ENCODE measurements at regions not wholly inside any gene's neighbourhood (a gene's known extent, or its start where the extent isn't known, plus 50 kb on each side); places are given as distances from the start of the nearest gene placed in this dataset.
"Not testable (repeated sequence)": the region's sequence is repeated elsewhere in the genome, so short reads cannot be mapped to it uniquely, and the experiment has no call there.

DNA sequence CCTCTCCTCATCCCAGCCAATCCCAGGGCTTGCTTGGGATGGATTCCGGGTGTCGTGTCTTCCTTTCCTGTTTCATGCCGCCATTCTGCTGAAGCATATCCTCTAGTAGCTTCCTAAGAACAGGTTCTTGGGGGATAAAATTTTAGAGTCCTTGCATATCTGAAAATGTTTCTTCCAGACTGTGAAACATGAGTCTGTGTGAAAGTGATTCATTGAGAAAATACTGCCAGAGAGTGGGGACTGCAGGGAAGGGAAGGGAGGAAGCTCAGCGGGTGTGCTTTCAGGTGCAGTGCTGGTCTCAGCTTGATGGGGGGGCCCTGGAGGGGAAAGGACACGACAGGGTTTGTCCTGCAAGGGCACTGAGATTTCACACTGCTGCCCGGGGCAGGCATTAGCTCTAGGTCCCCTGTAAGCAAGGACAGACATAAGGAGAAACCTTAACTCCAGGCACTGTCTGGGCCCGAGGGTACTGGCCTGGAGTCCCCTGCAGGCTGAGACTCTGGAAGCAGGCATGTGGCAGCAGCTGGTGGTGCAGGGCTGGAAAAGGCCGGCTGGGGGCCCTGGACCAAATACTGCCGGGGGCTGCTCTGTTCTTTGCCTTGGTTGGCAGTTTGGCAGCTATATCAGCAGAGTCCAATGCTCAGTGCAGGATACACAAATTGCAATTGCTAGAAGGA is 97.6 kb upstream of the HS6ST1 start:
- Histone ChIP-seq H3K79me2 (ENCODE audit: control insufficient read depth, insufficient read depth, low read length) (no peaks in the 10 kb centered on the region), H3K4me2 (ENCODE audit: control insufficient read depth, extremely low read depth, insufficient read depth, low read depth, low read length) (no peak overlapping the region), H4K20me1 (ENCODE audit: control insufficient read depth, extremely low read depth, insufficient read depth, low read length) (no peaks in the 10 kb centered on the region), H3K4me3 (ENCODE audit: control insufficient read depth in 2 of 3, extremely low read depth in 1 of 3, insufficient read depth in 2 of 3, low read depth in 1 of 3, low read length in 3 of 3) (no peak overlapping the region), H3K4me1 (ENCODE audit: control insufficient read depth, extremely low read depth, insufficient read depth, low read length) (no peaks in the 10 kb centered on the region), H3K27ac (ENCODE audit: control insufficient read depth, insufficient read depth, low read length) (no peak overlapping the region), H2AFZ (ENCODE audit: control insufficient read depth, low read length) (no peak overlapping the region), H3K27me3 (ENCODE audit: control insufficient read depth, extremely low read depth, insufficient read depth, low read length) (no peaks in the 10 kb centered on the region), H3K9me3 (ENCODE audit: control insufficient read depth, low read depth, low read length) (no peaks in the 10 kb centered on the region), H3K36me3 (ENCODE audit: control insufficient read depth in 2 of 2, extremely low read depth in 1 of 2, insufficient read depth in 2 of 2, low read length in 2 of 2) (no peaks in the 10 kb centered on the region), H3K9me1 (ENCODE audit: control insufficient read depth, extremely low read depth, insufficient read depth, low read length) (no peaks in the 10 kb centered on the region), H3K9ac (ENCODE audit: control insufficient read depth, extremely low read depth, insufficient read depth, low read length) (no peak overlapping the region)
- DNase-seq (ENCODE audit: low read depth, low spot score) (no peak), FAIRE-seq (no peak)
- dilution Hi-C loops (cut with MboI; ENCODE audit: extremely low pct_ligation_motif_present, low sequenced_read_pairs), result no loop called here
- TF ChIP-seq EZH2 (IDR thresholded peaks at IDR 0.05; ENCODE audit: low read length), result no peak
- TF ChIP-seq, protein P1, sequence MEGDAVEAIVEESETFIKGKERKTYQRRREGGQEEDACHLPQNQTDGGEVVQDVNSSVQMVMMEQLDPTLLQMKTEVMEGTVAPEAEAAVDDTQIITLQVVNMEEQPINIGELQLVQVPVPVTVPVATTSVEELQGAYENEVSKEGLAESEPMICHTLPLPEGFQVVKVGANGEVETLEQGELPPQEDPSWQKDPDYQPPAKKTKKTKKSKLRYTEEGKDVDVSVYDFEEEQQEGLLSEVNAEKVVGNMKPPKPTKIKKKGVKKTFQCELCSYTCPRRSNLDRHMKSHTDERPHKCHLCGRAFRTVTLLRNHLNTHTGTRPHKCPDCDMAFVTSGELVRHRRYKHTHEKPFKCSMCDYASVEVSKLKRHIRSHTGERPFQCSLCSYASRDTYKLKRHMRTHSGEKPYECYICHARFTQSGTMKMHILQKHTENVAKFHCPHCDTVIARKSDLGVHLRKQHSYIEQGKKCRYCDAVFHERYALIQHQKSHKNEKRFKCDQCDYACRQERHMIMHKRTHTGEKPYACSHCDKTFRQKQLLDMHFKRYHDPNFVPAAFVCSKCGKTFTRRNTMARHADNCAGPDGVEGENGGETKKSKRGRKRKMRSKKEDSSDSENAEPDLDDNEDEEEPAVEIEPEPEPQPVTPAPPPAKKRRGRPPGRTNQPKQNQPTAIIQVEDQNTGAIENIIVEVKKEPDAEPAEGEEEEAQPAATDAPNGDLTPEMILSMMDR (optimal IDR thresholded peaks at IDR 0.05 in 1 of 3, IDR thresholded peaks at IDR 0.05 in 1 of 3, conservative IDR thresholded peaks at IDR 0.05 in 1 of 3; ENCODE audit: extremely low read depth in 1 of 3, insufficient read depth in 2 of 3, low read length in 3 of 3), result no peak

DNA sequence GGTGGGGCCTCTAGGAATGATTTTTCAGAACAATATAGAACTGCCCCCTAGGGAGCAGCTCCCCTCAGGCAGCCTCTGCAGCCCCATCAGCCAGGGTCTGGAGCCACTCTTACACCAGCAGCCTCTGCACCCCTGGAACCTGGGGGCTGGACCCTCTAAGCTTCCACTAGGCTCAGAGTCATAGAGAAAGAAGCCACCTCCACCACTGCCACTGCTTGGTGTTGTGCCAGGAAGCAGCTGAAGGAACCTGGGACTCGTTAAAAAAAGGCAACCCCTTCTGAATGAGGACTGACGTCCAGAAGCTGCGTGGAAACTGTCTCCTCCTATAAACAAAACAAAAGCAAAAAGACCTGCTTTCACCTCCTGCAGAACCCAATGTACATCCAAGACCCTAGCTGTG is 98.1 kb upstream of the HS6ST1 start:
- H3K4me1 ChIP-seq (ENCODE audit: control insufficient read depth, extremely low read depth, insufficient read depth, low read length), result no peaks in the 10 kb centered on the region
- H3K79me2 ChIP-seq (ENCODE audit: control insufficient read depth, insufficient read depth, low read length), result no peaks in the 10 kb centered on the region
- H3K4me3 ChIP-seq (ENCODE audit: control insufficient read depth in 2 of 3, extremely low read depth in 1 of 3, insufficient read depth in 2 of 3, low read depth in 1 of 3, low read length in 3 of 3), result no peak overlapping the region
- no peaks in the 10 kb centered on the region for H3K9me1 ChIP-seq (ENCODE audit: control insufficient read depth, extremely low read depth, insufficient read depth, low read length)
- no peak for DNase-seq (ENCODE audit: low read depth, low spot score)
- H4K20me1 ChIP-seq (ENCODE audit: control insufficient read depth, extremely low read depth, insufficient read depth, low read length), result no peaks in the 10 kb centered on the region
- dilution Hi-C loops (cut with MboI; ENCODE audit: extremely low pct_ligation_motif_present, low sequenced_read_pairs), result no loop called here
- no peak for FAIRE-seq
- no peaks in the 10 kb centered on the region for H3K36me3 ChIP-seq (ENCODE audit: control insufficient read depth in 2 of 2, extremely low read depth in 1 of 2, insufficient read depth in 2 of 2, low read length in 2 of 2)
- H2AFZ ChIP-seq (ENCODE audit: control insufficient read depth, low read length), result no peak overlapping the region
- H3K9me3 ChIP-seq (ENCODE audit: control insufficient read depth, low read depth, low read length), result no peaks in the 10 kb centered on the region
- H3K27me3 ChIP-seq (ENCODE audit: control insufficient read depth, extremely low read depth, insufficient read depth, low read length), result no peaks in the 10 kb centered on the region
- no peak overlapping the region for H3K9ac ChIP-seq (ENCODE audit: control insufficient read depth, extremely low read depth, insufficient read depth, low read length)
- TF ChIP-seq, protein P1 (optimal IDR thresholded peaks at IDR 0.05 in 1 of 3, IDR thresholded peaks at IDR 0.05 in 1 of 3, conservative IDR thresholded peaks at IDR 0.05 in 1 of 3; ENCODE audit: extremely low read depth in 1 of 3, insufficient read depth in 2 of 3, low read length in 3 of 3), result no peak
- TF ChIP-seq EZH2 (IDR thresholded peaks at IDR 0.05; ENCODE audit: low read length), result no peak
- no peak overlapping the region for H3K4me2 ChIP-seq (ENCODE audit: control insufficient read depth, extremely low read depth, insufficient read depth, low read depth, low read length)
- no peak overlapping the region for H3K27ac ChIP-seq (ENCODE audit: control insufficient read depth, insufficient read depth, low read length)

DNA sequence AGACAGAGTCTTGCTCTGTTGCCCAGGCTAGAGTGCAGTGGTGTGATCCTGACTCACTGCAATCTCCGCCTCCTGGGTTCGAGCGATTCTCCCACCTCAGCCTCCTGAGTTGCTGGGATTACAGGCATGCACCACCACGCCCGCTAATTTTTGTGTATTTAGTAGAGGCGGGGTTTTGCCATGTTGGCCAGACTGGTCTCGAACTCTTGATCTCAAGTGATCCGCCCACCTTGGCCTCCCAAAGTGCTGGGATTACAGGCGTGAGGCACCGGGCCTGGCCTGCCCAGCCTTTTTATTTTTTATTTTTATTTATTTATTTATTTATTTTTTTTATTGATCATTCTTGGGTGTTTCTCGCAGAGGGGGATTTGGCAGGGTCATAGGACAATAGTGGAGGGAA is 98.6 kb upstream of the HS6ST1 start:
- DNase-seq (ENCODE audit: low read depth, low spot score); H4K20me1 ChIP-seq (ENCODE audit: control insufficient read depth, extremely low read depth, insufficient read depth, low read length); H3K4me3 ChIP-seq (ENCODE audit: control insufficient read depth in 2 of 3, extremely low read depth in 1 of 3, insufficient read depth in 2 of 3, low read depth in 1 of 3, low read length in 3 of 3); H3K9me1 ChIP-seq (ENCODE audit: control insufficient read depth, extremely low read depth, insufficient read depth, low read length); H3K27me3 ChIP-seq (ENCODE audit: control insufficient read depth, extremely low read depth, insufficient read depth, low read length); dilution Hi-C loops (cut with MboI; ENCODE audit: extremely low pct_ligation_motif_present, low sequenced_read_pairs); H3K4me1 ChIP-seq (ENCODE audit: control insufficient read depth, extremely low read depth, insufficient read depth, low read length); H2AFZ ChIP-seq (ENCODE audit: control insufficient read depth, low read length); H3K9ac ChIP-seq (ENCODE audit: control insufficient read depth, extremely low read depth, insufficient read depth, low read length); H3K79me2 ChIP-seq (ENCODE audit: control insufficient read depth, insufficient read depth, low read length); H3K27ac ChIP-seq (ENCODE audit: control insufficient read depth, insufficient read depth, low read length); H3K9me3 ChIP-seq (ENCODE audit: control insufficient read depth, low read depth, low read length); H3K4me2 ChIP-seq (ENCODE audit: control insufficient read depth, extremely low read depth, insufficient read depth, low read depth, low read length); FAIRE-seq; H3K36me3 ChIP-seq (ENCODE audit: control insufficient read depth in 2 of 2, extremely low read depth in 1 of 2, insufficient read depth in 2 of 2, low read length in 2 of 2): not testable (repeated sequence)
